Globus pallidus (tissue), 1 donor: ENCODE measurements at regions not wholly inside any gene's neighbourhood (a gene's known extent, or its start where the extent isn't known, plus 50 kb on each side); places are given as distances from the start of the nearest gene placed in this dataset.

Experiments
- DNase-seq: peaks from one replicate; pipeline ENCODE4 v3.0.0-alpha.2; 2015; ENCODE audit warnings: low spot score

GRCh38 chr1:22221233-22221780 is 78.4 kb upstream of the WNT4 start:
- DNase-seq: no peak

DNA sequence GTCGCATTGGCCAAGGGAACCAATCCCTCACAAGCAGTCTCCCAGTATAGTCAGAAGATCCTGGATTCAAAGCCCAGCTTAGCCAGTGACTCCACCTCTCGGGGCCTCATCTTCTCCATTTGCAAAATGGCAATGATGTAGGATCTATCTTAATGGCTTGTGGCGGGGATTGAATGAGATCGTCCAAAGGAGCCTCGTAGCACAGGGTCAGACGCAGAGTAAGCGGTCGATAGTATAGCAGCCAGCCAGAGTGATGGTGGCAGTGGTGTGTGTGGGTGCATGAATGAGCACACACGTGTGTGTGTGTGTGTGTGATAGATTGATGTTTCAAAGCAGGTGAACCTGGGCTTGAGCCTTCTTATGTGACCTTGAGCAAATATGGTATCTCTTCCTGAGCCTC is 79.8 kb upstream of the WNT4 start:
- DNase-seq: no peak

DNA sequence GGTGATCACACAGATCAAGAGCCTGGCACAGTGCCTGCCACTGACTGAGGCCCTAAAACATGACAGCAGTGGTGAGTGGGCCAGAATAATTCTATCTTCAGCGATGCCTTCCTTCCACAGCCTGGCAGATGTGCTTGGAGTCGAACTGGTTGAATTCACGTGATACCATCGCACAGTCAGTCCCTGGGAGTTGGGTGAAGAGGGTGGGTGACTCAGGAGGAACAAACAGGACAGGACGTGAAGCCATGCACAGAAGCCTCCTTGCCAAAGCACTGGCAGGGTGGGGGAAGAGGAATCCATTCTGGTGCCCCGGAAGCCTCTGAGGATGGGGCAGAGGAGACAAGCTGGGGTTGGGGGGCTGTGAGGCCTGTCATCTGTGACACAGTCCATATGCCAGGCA is 80.3 kb upstream of the WNT4 start:
- DNase-seq: no peak

DNA sequence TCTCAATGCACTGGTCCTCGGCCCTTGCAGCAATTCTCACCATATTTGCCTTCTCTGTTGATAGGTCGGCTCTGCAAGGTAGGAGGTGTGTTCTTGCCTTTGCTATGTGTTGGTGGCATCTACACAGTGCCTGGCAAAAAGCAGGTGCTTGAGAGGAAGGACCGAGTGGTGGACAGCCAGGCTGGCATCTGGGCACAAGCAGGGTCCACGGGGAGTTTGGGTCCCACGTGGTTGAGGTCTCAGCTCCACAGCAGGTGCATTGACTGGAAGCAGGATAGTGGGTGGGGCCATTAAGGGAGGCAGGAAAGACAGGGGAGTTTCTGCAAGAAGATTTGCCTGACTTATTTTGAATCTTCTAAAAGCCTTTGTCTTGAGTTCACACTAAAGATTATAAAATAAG is 81.2 kb upstream of the WNT4 start:
- no peak for DNase-seq

- DNase-seq: no peak
These were observed 81.7 kb upstream of the WNT4 start for GRCh38 chr1:22224631-22225030.

DNA sequence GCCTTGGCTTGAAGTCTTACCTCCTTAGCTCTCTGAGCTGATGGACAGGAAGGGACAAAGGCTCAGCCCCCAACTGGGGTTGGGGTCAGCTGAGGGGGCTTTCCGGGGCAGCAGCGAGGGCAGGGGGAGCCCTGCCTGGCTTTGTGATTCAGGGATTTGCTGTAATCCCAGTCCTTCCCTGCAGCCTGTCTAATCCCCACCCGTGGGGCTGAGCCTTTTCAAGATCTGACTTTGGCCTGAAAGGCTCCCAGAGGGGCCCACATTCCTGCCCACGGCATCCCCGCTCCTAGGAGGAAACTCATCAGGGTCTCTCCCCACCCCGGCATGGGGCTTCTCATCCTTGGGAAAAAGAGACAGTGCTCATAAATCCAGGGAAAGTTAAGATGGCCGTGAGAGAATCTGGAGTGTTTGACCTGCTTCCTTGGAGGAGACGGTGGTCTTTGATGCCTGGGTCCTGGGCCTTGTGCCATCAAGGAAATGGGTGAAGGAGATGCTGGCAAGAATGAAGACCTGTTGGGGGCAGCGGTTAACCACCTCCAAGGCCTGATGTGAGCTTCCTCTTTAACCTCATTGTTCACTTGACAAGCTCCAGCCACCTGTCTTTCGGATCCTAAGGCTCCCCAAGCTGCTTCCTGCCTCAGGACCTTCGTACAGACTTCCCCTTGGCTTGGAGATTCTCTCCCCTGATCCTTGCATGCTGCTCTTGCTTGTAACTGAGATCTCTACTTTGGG is 83.1 kb upstream of the WNT4 start:
- DNase-seq: no peak

DNA sequence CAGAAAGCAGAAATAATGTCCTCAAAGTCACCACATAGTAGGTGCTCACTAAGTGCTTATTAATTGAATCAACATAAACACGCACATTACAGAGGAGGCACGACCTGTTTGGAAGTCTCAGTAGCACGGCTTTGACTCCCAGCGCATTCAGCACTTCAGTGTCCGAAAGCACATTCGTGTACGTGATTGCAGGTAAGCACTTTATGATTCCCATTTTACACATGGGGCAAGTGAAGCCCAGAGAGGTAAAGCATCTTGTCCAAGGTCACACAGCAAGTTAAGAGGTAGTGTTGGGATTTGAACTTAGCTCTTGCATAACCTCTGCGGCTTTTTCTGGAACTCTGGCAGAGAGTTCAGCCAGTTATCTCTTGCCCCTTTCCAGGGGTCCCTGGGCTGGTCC is 85.2 kb upstream of the WNT4 start:
- no peak for DNase-seq

GRCh38 chr1:22228505-22228911 is 85.6 kb upstream of the WNT4 start:
- no peak for DNase-seq

- no peak for DNase-seq
These were observed 86.5 kb upstream of the WNT4 start for GRCh38 chr1:22229379-22229778.

DNA sequence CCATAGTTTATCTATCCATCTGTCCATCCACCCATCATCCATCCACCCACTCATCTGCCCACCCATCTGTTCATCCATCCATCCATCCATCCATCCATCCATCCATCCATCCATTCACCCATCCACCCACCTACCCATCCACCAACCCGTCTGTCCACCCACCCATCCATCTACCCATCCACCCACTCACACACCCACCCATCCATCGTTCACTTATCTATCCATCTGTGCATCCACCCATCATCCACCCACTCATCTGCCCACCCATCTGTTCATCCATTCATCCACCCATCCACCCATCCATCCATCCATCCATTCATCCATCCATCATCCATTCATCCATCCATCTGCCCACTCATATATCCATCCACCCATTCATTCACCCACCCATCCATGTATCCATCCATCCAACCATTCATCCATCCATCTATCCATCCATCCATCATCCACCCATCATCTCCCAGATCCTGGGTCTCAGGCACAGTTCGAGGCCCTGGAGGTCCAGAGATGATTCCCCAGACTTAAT is 88.2 kb upstream of the WNT4 start:
- no peak for DNase-seq

DNA sequence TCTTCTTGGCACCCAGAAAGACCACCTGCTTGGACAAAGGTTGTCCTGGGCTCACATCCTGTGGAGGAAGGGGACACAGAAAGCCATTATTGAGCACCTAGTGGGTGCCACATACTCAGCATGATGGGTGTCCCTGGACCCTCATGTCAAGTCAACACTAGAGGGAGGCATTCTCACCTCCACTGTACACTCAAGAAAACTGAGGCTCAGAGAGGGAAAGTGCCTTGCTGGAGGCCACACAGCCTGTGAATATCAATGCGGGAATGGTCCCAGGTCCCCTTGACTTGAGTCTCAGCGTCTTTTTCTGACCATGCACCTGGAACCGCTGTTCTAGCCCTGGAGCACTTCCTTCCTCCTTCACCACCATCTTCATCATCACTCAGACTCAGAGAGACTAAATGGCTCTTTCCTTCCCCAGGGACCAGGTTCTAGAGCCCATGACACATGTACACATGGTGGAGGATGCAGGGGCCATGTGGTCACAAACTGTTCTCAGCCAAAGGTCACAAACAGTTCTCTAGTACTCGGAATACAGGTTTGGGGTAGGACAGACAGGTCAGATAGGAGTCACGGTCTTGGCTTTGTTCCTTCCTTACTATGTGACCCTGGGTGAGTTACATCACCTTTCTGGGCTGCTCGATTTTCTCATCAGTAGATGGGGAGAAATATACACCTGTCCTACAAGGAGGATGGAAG is 89.2 kb upstream of the WNT4 start:
- DNase-seq: no peak

GRCh38 chr1:22233222-22233621 is 90.3 kb upstream of the WNT4 start:
- no peak for DNase-seq

GRCh38 chr1:22234476-22235030 is 91.7 kb upstream of the WNT4 start:
- DNase-seq: no peak

DNA sequence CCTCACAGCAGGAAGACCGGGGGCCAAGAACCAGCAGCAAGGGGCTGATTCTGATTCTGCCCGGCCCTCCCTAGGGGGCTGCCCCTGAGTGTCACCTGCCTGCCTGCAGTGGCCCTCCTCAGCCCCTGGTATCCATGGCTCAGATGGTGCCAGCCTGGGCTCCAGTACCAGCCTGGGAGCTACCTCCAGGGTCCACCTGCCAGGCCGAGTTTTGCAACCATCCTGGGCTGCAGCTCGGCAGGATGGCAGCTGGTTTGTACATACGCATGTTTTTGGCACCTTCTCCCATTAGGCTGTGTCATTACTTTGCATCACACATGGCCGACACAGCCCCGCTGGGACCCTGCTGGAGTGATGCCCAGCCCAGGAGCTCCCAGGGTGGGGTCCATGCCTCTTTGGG is 93.3 kb upstream of the WNT4 start:
- DNase-seq: no peak

DNA sequence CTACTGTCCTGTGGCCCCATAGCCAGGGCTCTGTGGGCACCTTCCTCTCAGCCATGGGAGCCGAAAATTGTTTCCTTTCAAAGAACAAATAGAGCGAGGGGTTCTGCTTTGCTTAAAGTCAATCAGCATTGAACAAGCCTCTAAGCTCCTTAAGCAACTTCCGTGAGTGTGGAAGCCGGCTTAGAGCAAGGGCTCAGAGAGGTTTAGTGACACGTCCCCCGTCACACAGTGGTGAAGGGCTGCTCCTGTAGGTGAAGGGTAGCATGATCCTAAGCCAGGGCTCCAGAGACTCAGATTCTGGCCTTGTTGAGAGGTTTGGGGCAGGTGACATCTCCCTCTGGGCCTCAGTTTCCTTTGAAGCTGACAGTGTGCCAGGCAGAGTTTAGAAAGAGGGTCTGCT is 94.0 kb upstream of the WNT4 start:
- DNase-seq: no peak

- DNase-seq: no peak
These were observed 94.7 kb upstream of the WNT4 start for GRCh38 chr1:22237433-22238093.

GRCh38 chr1:22238356-22239224 is 95.7 kb upstream of the WNT4 start:
- no peak for DNase-seq

DNA sequence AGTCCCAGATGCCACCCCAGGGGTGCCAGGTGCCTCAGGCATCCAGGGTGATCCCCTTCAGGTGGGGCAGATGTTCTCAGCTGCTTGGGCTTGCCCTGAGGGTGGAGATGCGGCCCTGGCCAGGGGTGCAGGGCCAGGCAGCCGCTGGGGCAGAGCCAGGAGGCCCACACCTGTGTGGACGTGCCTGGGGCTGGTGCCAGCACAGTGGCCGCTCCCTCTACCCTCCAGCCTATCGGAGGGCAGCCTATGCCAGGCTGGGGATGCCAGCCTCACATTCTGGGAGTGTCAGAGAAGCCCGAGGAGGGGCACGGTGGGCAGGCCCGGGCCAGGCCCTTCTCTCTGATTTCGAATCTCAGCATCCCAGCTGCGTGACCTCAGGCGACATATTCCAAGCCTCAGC is 96.5 kb upstream of the WNT4 start:
- no peak for DNase-seq

GRCh38 chr1:22241250-22241649 is 98.4 kb upstream of the WNT4 start:
- no peak for DNase-seq

DNA sequence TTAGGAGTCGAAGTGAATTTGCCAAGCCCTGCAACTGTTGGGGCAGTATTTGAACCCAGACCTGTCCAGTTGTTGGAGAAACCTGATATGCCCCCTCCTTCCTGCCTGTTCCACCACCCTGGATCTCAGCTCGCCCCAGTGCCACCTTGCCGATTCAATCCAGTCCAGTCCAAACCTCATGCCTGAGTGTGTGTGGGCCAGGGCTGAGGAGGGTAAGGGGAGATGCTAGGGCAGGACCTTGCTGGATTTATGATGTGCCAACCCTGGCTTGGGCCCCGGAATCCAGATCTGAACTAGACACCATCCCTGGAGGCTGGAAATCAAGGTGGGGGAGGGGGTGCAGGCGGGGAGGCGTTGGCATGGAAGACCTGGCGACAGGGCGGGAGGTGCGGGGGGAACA is 98.9 kb upstream of the WNT4 start:
- no peak for DNase-seq

GRCh38 chr1:22245100-22245650 is 102.3 kb upstream of the WNT4 start:
- no peak for DNase-seq
